DMS114 treated with DMSO at 0.1 percent for 48 hours (cell line): ENCODE measurements at regions not wholly inside any gene's neighbourhood (a gene's known extent, or its start where the extent isn't known, plus 50 kb on each side); places are given as distances from the start of the nearest gene placed in this dataset.
"Not testable (repeated sequence)": the region's sequence is repeated elsewhere in the genome, so short reads cannot be mapped to it uniquely, and the experiment has no call there.

Source experiments
- DNase-seq: peaks from one replicate; lab custom pipeline; 2025; ENCODE audit not compliant: unreplicated experiment; lab: John Stamatoyannopoulos, UW

- no peak for DNase-seq
These were observed 57.4 kb downstream of the ZNF648 start for GRCh38 chr1:182003953-182004586.

GRCh38 chr1:182003025-182003725, 58.3 kb downstream of the ZNF648 start:
- DNase-seq: no peak

GRCh38 chr1:182002570-182002969, 58.9 kb downstream of the ZNF648 start:
- no peak for DNase-seq

- DNase-seq: no peak
These were observed 62.7 kb downstream of the ZNF648 start for GRCh38 chr1:181998858-181999257.

GRCh38 chr1:181992072-181992471, 69.4 kb downstream of the ZNF648 start:
- DNase-seq: no peak

- DNase-seq: no peak
These were observed 70.8 kb downstream of the ZNF648 start for GRCh38 chr1:181990728-181991127.

- no peak for DNase-seq
These were observed 72.1 kb downstream of the ZNF648 start for GRCh38 chr1:181989261-181989920.

- no peak for DNase-seq
These were observed 73.5 kb downstream of the ZNF648 start for GRCh38 chr1:181987996-181988395.

GRCh38 chr1:181987334-181987895, 74.1 kb downstream of the ZNF648 start:
- DNase-seq: no peak

GRCh38 chr1:181986907-181987305, 74.6 kb downstream of the ZNF648 start:
- DNase-seq: no peak

- no peak for DNase-seq
These were observed 75.3 kb downstream of the ZNF648 start for GRCh38 chr1:181985936-181986906.

GRCh38 chr1:181985281-181985680, 76.2 kb downstream of the ZNF648 start:
- DNase-seq: no peak

- DNase-seq: no peak
These were observed 77.5 kb downstream of the ZNF648 start for GRCh38 chr1:181984006-181984405.

- no peak for DNase-seq
These were observed 79.7 kb downstream of the ZNF648 start for GRCh38 chr1:181981821-181982220.

GRCh38 chr1:181972256-181972655, 89.3 kb downstream of the ZNF648 start:
- no peak for DNase-seq

GRCh38 chr1:181971424-181971823, 90.1 kb downstream of the ZNF648 start:
- no peak for DNase-seq

GRCh38 chr1:181969902-181970301, 91.6 kb downstream of the ZNF648 start:
- DNase-seq: no peak

- not testable (repeated sequence) for DNase-seq
These were observed 106.8 kb downstream of the ZNF648 start for GRCh38 chr1:181954696-181955095.

- DNase-seq: not testable (repeated sequence)
These were observed 107.3 kb downstream of the ZNF648 start for GRCh38 chr1:181954178-181954577.

- no peak for DNase-seq
These were observed 107.9 kb downstream of the ZNF648 start for GRCh38 chr1:181953596-181953995.

GRCh38 chr1:181951213-181951612, 110.3 kb downstream of the ZNF648 start:
- no peak for DNase-seq
